GM19023 (cell line): ENCODE measurements at regions not wholly inside any gene's neighbourhood (a gene's known extent, or its start where the extent isn't known, plus 50 kb on each side); places are given as distances from the start of the nearest gene placed in this dataset.

Source experiments
- ATAC-seq: cut with Tn5 transposase; IDR thresholded peaks from one replicate; pipeline ENCODE4 v1.9.1; 2021; ENCODE audit warnings: mild to moderate bottlenecking, moderate library complexity; ENCODE audit not compliant: unreplicated experiment

GRCh38 chr3:162274070-162274469 lies 777.5 kb downstream of the OTOL1 start:
- no peak for ATAC-seq

GRCh38 chr3:162278834-162279233 lies 782.2 kb downstream of the OTOL1 start:
- no peak for ATAC-seq

- no peak for ATAC-seq
These were observed 788.7 kb downstream of the OTOL1 start for GRCh38 chr3:162285259-162285658.

- ATAC-seq, result no peak
These were observed 791.0 kb downstream of the OTOL1 start for GRCh38 chr3:162287600-162287999.

- no peak for ATAC-seq
These were observed 795.8 kb downstream of the OTOL1 start for GRCh38 chr3:162292409-162292808.

GRCh38 chr3:162295323-162295983 lies 798.8 kb downstream of the OTOL1 start:
- no peak for ATAC-seq

- no peak for ATAC-seq
These were observed 806.5 kb downstream of the OTOL1 start for GRCh38 chr3:162302983-162303624.

- ATAC-seq, result no peak
These were observed 820.4 kb downstream of the OTOL1 start for GRCh38 chr3:162317046-162317445.

GRCh38 chr3:162328649-162329048 lies 832.0 kb downstream of the OTOL1 start:
- ATAC-seq, result no peak

- no peak for ATAC-seq
These were observed 832.9 kb downstream of the OTOL1 start for GRCh38 chr3:162329514-162329913.

- no peak for ATAC-seq
These were observed 835.7 kb downstream of the OTOL1 start for GRCh38 chr3:162332344-162332743.

- no peak for ATAC-seq
These were observed 837.9 kb downstream of the OTOL1 start for GRCh38 chr3:162334537-162334936.

GRCh38 chr3:162337630-162338029 lies 841.0 kb downstream of the OTOL1 start:
- ATAC-seq, result no peak

- ATAC-seq, result no peak
These were observed 841.9 kb downstream of the OTOL1 start for GRCh38 chr3:162338514-162338913.

GRCh38 chr3:162348912-162349311 lies 852.3 kb downstream of the OTOL1 start:
- no peak for ATAC-seq

- ATAC-seq, result no peak
These were observed 856.8 kb downstream of the OTOL1 start for GRCh38 chr3:162353414-162353813.

GRCh38 chr3:162354356-162354755 lies 857.7 kb downstream of the OTOL1 start:
- no peak for ATAC-seq

GRCh38 chr3:162365066-162365719 lies 868.6 kb downstream of the OTOL1 start:
- no peak for ATAC-seq

GRCh38 chr3:162366166-162366766 lies 869.7 kb downstream of the OTOL1 start:
- no peak for ATAC-seq

- ATAC-seq, result no peak
These were observed 871.0 kb downstream of the OTOL1 start for GRCh38 chr3:162367429-162368260.

- ATAC-seq, result no peak
These were observed 871.8 kb downstream of the OTOL1 start for GRCh38 chr3:162368417-162368816.
